Cardiac fibroblast (primary cell): ENCODE measurements at regions not wholly inside any gene's neighbourhood (a gene's known extent, or its start where the extent isn't known, plus 50 kb on each side); places are given as distances from the start of the nearest gene placed in this dataset.

Experiments
- DNase-seq, 2 donors: peaks; one replicate each; pipeline versions ENCODE4 v3.0.0 to v3.0.0-alpha.2; 2010; ENCODE audit warnings: low read depth in 2 of 2
- H3K4me3 ChIP-seq, 2 donors: replicated peaks in 1 of 2; 1 replicate in 1 of 2; 2 replicates in 1 of 2; pipeline ENCODE4 v1.5.1; 2011; ENCODE audit warnings: low read depth in 2 of 2, low read length in 2 of 2, mild to moderate bottlenecking in 2 of 2, moderate library complexity in 1 of 2
- TF ChIP-seq, protein P1 (sequence below): IDR thresholded peaks from one replicate; pipeline ENCODE4 v1.5.1; 2011; ENCODE audit warnings: low read depth, mild to moderate bottlenecking, low read length, inconsistent platforms

DNA sequence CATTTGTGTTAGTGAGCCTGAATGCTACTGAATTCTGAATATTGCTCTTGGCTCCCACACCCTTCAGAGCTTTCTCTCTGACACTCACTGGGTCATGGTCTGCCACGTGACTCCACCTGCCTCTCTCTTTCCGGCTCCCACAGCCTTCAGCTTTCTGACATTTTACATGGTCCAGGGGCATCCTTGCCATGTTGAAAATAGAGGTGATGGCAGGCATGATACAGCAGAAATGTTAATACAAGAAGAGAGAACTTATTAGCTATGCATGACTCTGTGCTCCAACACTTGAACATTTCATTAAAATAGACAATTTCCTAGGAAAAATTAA is 90.3 kb upstream of the CLDN5 start:
- TF ChIP-seq, protein P1, sequence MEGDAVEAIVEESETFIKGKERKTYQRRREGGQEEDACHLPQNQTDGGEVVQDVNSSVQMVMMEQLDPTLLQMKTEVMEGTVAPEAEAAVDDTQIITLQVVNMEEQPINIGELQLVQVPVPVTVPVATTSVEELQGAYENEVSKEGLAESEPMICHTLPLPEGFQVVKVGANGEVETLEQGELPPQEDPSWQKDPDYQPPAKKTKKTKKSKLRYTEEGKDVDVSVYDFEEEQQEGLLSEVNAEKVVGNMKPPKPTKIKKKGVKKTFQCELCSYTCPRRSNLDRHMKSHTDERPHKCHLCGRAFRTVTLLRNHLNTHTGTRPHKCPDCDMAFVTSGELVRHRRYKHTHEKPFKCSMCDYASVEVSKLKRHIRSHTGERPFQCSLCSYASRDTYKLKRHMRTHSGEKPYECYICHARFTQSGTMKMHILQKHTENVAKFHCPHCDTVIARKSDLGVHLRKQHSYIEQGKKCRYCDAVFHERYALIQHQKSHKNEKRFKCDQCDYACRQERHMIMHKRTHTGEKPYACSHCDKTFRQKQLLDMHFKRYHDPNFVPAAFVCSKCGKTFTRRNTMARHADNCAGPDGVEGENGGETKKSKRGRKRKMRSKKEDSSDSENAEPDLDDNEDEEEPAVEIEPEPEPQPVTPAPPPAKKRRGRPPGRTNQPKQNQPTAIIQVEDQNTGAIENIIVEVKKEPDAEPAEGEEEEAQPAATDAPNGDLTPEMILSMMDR = no peak
- H3K4me3 ChIP-seq = no peak overlapping the region
- DNase-seq = no peak

DNA sequence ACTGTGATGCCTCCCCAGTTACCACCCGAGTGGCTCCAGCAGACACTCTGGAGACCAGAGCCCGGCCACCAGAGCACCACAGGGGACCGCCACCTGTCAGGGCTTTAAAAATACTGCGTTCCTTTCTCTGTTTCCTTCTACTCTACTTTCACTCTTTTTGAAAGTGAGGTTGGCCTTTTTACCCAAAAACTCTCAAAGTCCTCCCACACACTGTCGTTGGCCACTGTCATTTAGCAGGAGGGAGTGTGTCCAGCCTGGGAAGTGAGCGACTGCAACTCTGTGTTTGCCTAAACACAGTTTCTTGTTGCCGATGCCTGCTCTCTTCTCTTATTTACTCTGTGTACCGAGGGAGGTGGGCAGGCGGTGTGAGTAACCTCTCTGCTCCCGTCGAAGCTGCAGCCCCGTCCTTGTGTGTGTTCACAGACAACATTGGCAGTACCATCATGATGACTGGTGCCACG is 90.8 kb upstream of the CLDN5 start:
- H3K4me3 ChIP-seq = no peak overlapping the region
- TF ChIP-seq, protein P1 = no peak
- DNase-seq = no peak

DNA sequence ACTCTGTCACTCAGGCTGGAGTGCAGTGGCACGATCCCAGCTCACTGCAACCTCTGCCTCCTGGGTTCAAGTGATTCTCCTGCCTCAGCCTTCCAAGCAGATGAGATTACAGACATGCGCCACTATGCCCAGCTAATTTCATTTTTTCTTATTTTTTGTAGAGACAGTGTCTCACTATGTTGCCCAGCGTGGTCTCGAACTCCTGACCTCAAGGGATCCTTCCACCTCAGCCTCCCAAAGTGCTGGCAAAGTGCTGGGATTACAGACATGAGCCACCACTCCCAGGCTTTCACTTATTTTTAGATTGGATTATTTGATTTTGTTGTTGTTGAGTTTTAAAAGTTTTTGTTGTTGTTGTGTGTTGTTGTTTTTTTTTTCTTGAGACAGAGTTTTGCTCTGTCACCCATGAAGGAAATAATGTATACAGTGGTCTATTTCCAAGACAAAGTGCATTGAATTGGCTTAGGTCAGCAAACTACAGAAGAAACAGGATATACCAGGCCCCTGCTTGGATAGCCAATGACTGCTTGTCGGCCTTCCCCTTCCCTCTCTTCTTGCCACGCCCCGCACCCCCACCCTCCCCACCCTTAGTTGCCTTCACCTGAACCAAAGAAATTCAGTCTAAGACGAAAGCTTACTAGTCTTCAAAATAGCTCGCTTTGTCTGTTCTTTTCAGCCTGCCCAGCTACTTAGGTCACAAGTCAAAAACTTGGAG is 91.8 kb upstream of the CLDN5 start:
- no peak overlapping the region for H3K4me3 ChIP-seq
- TF ChIP-seq, protein P1 = no peak
- DNase-seq = no peak

DNA sequence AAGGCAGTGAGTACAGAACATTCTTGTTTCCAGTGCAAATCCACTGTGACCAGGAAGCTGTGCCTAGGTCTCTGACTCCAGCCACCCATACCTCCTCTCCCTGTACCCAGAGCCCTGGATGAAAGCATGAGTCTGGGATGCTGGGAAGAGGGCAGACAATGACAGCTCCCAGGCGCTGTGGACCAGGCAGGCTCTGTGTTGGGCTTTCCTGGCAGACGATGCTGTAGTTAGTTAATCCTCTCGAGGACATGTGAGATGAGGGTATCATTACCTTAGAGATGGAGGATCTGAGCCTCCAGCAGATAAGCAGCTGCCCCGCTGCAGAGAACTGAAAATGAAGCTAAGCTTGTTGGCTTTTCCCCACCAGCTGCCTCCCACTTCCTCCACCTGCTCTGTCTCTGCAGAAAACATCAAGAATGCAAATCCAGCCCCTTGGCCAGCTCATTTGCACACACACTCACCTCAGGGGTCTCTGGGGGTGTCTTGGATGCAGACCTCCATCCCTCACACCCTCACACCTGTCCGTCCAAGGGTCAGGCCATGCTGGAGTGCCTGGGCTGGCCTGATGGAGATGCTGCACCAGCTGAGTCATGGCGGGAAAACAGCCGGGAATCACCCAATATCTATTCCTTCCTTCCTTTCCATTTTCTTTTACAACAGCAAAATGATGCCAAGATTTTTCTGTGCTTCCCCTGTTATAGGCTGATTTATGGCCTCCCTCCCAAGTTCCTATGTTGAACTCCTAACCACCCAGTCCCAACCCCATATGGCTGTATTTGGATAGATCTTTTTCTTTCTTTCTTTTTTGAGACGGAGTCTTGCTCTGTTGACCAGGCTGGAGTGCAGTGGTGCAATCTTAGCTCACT is 94.9 kb upstream of the SEPTIN5 start:
- TF ChIP-seq, protein P1 = no peak
- no peak for DNase-seq
- H3K4me3 ChIP-seq = no peak overlapping the region

DNA sequence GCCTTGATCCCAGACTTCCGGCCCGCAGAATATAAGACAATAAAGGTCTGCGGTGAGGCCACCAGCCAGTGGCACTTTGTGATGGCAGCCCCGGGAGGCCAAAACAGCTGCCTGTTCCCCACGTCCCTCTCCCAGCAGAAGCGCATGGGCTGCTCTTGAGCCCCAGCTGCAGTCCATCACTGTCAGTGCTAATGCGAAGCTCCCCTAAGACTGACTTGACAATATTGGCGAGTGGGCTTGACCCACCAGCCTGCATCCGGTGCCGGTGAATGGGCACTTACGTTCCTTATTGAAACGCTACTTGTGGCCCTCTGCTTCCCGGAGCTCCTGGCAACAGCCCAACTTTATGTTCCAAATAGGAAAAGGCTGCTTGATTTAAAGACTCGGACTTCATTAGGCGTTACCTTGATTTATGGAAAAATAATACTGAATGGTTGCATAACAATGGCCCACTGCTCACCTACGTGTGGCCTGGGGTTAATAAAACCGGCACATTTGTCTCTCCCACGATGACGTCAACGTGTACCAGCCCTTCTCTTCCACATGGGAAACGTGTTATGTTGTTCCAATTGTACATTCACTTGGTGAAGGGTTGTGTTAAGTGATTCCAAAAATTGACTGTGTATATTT is 93.4 kb upstream of the SEPTIN5 start:
- DNase-seq = peak in 1 of 2 donors; percentile 16
- TF ChIP-seq, protein P1 = no peak
- H3K4me3 ChIP-seq = no peak overlapping the region

DNA sequence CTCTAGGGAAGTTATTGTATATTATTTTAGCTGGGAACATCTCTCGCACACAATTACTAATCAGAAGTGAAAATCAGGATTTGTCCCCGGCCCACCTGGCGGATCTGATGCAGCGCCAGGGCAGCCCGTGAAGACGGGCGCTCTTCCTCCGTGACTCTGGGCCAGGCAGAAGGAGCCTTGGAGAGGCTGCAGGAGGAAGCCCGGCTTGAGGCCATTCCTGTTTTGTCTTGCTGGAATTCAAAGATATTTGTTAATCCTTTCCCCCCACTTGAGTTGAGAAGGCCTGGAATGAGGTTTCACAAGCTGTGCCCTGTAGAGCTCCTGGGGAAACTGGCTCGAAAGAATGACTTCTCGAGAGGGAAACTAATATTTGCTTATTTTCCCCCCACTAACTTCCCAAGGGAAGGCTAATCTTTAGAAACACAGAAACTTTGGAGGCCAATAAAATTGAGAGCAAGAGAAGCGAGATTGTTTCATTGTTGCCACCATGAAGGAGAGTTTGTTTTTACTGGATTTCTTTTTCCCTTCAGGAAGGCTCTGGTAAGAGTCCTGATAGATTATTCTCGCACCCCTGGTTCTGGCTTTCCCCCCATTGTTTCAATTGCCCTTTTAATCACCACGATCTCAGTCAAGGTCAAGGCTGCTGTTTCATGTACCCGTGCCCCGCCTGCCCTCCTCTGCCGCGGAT is 92.8 kb upstream of the SEPTIN5 start:
- no peak overlapping the region for H3K4me3 ChIP-seq
- DNase-seq = peak in 1 of 2 donors; percentile 18
- TF ChIP-seq, protein P1 = no peak
